ENCODE measurements at regions not wholly inside any gene's neighbourhood (a gene's known extent, or its start where the extent isn't known, plus 50 kb on each side); places are given as distances from the start of the nearest gene placed in this dataset.

DNA sequence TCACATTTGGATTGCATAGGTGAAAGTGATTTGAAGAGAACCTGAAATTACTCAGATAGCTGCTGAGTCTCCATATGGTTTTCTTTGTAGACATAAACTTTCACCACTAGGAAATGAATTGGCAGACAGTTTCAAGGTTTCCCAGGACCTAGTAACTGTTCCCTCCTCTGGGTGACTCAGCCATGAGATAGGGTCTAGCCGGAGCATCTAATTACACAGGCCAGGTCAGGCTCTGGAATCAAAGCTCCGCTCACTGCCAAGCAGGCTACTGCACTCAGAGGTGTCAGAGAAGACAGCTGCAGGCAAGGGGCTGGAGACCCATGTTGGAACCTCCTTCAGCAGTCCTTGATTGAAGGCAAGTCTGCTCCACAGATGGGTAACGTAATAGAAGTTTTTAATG, 429.2 kb downstream of the TNS1 start:
- DNase-seq = no peak

DNA sequence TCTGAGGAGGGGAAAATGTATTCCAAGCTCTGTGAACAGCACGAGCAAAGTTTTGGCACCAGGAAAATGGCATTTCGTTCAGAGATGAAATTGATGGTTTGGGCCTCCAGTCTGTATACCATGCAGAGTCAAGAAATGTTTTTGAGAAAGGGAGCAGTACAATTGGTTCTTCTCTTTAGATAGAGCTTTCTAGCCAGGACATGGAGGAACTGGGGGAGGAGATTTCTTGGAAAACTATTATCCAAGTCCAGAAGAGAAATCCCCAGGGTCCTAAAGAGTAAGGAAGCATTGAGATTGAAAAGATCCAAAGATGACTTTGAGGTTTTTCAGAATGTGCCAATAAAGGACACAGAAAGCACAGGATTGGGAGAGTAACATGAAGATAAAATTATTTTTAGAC, 432.4 kb downstream of the TNS1 start:
- no peak for DNase-seq

DNA sequence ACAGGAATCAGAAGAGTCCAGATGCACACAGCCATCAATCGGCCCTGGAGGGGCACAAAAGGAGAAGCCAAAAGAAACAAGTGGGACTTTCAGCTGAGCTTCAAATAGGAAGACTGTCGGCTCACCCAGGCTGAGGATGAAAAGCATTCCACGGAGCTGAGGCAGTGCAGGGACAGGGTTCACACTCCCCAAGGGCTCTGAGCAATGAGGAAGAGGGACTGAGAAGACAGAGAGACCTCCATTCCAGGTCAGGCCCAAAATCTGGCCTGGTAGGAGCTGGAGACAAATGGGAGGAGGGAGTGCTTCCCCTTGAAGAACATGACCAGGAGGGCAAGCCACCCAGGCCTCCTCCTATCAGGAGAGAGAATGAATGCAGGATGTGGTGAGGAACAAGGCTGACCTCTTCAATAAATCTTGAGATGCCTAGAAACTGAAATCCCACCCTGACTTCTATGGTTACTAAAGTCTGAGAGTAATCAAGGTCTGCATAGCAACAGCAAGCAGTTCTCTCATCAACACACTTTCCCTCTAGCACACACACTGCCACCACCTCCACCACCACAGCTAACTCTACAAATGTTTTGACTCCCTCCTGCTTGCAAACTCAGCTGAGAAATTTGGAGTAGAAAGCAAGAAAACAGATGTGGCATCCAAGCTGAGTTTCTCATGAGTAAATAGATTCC, 434.4 kb downstream of the TNS1 start:
- no peak for DNase-seq

DNA sequence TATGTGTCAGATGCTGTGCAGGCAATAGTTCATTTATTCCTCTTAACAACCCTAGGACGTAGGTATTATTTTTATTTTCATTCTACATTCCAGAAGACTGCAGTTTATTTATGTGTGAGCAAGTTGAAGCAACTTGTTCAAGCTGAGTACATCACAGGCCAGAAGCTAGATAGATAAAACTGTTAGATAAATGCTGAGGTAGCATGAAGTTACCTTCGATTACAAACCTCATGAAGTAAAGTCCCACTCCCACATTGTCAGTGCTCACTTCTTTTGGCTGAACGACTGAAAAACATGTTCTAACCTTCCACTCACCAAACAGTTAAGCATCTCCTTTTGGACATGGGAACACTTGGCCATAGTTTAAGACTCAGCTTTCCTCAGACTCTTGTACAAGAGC, 439.2 kb downstream of the TNS1 start:
- DNase-seq = no peak

DNA sequence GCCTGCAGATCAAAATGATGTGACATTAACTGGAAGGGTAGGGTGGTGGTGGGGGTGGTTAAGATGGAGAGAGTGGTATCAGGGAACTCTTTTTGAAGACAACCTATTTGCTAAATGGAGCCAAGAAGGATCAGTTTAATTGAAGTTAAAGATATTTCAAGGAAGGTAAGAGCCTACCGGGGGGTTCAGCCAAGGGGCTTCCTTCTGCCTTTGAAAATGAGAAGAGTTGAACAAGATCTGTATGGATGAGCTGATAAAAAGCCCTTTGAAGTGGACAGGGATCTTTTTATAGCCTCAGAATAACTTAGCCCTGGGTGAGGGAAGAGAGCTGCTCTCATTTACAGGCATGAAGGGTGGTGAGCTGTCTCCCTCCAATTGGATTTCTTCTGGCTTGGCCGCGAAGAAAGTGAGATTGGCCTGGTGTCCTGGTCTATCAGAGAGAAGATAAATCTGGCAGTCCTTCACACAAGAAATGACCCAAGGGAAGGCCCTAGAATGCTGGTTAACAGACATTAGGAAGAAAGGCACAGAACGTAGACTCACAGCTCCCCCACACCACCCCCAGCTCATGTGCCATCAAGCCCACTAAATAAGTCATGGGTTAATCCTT, 439.8 kb downstream of the TNS1 start:
- DNase-seq = no peak

DNA sequence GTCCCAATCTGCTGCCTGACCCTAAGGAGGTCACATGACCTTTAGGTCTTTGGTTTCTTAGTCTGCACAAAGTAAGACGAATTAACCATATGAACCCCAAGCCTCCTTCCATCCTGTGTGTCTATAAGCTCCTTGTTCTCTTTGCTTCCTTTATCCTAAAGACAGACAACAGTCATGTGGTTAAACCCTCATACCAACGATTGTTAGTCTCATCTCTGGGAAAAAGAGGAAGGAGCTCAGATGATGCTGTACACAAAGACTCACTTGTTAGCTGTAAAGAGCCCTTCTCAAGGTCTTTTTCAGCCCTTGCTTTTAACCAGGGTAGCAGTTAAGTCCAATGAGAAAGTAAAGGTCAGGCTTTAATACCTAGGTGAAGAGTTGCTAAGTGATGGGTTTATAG, 443.7 kb downstream of the TNS1 start:
- peak; percentile 27 to 33 (median 29) for DNase-seq

DNA sequence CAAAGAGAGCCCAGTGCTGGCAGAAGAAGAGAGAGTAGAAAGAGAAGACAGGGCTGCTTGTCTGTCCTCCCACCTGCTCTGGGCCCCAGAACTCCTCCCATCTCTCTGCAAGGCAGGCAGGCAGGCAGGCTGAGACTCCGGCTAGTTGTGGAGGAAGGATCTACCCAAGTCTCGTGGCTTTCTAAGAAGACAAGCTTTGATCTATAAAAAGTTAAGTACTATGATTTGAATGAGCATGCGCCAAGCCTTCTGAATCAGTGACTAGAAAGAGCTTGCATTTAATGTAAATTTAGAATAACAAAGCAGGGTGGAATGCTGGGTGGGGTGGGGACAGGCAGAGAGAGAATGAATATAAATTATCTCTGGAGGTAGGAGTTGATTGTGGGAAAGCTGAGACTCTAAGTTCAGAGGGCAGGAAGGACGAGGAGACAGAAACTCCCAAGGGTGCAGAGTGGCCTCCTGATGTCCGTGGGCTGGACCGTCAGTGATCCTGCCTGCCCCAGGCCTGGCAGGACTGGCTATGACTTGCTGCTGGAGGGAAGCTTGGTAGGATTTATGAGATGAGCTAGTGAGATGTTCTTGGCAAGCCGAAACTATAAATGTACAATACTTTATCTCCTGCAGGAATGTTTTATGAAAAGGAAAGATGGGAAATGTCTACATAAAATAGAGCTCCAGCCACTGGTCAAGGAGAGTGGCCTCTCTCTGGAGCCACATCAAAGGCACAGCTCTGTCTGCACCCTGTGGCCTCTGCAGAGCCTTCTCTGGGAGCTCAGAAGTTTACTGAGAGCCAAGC, 447.5 kb downstream of the TNS1 start:
- no peak for DNase-seq

DNA sequence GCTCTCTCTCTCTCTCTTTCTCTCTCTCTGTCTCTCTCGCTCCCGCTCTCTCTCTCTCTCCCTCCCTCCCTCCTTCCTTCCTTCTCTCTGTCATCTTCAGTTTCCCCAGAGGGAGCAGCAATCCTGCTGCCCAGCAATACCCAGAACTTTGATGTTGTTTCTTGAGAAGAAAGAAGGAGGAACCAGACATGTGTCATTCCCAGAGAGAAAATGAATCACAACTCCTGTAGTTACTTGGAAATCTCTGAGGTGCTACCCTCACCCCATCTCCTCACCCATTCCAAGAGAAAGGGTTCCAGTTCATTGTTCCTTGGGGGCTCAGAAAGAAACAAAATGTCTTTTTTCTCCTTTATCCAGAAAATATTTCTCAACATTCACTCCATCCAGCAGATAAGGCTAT, 449.1 kb downstream of the TNS1 start:
- DNase-seq = no peak

DNA sequence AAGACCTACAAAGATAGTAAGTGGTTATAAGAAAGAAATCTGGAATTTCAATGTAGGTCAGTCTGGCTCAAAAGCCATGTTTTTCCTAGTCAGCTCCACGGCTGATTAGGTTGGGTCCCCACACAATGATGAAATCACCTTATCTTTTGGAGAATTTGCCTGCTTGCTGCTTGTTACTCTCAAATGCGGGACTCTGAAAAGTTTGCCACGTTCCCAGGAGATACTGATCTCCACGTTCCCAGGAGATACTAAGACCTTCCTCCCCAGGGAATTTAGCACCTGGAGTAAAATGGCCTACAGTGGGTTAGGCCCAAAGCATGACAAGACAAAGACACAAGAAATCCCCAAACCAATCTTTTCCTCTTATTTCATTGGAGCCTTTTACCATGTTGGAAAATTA, 449.6 kb downstream of the TNS1 start:
- DNase-seq = no peak

DNA sequence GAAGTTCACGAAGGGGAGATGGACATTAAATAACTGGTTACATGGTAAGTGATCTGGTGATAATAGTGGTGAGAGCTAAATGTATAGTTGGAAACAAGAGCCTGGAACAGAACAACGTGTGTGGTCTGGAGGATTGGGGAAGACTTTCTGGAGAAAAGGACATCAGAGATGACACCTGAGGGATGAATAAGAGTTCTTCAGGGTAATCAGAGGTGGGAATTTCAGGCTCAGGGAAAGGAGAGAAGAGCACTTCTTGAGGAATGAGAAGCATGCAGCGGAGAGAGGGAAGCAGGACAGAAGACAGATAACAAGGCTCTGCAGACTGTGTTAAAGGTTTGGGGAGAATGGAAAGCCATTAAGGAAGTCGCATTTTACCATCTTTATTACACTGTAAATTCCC, 450.7 kb downstream of the TNS1 start:
- no peak for DNase-seq

DNA sequence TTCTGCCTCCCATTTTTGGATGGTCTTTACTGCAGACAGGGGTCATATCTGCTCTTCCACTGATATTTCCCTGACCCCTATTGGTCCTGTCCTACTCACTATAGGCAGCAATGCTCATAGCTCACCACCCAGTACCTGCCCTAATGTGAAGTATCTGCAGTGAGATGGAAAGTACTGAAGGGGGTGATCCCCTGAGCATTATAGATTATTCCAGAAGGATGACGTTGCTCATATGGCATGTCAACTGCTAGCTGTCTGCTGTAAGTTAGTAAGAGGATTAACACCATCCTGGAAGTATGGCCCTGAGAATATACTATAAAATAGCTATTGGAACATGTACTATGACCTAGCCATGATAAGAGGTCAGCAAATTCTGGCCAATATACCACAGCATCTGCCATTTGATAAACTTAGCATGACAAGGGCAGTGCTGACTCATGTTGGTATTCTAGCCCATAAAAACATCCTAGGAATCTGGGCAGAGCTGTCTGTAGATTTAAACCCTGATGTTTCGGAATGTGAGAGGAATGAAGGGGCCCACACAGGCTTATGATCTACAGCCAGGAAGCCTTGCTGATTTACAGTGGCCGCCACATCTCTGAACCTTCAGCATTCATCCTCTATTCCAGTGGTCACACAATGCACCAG, 451.4 kb downstream of the TNS1 start:
- DNase-seq = no peak

DNA sequence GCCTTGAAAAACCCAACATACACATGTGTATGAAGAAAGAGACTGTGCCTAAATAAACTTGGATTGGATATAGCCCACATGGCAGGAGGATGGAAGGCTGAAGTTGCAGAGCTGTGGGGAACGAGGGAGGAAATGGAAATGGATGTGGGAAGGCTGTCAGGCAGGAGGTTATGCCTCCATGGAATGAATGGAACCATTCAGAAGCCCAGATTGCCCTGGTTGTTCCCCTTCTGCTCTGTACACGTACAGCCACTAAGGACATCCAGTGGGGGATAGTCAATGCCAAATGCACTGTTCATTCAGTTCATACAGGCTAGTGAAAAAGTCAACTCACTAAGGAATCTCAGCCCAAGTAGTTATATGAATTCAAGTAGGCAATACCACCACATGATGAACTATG, 463.7 kb downstream of the TNS1 start:
- DNase-seq = no peak

DNA sequence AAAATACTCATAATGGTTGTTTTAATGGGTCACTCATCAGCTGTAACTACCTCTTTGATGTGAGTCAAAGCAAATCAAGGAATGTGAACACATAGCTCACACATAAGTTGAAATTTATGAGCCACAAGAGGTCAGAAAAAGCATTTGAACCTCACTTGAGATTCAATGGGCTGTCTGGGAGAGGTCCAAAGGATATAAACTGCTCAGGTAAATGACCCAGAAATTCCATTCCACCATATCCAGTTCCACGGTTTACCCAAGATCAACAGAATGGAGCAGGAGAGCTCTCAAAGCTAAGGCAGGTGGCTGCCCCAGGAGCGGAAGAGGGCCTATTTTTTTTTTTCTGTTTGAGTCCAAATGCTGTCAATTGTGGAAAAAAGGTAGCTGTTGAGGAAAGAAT, 464.1 kb downstream of the TNS1 start:
- no peak for DNase-seq

DNA sequence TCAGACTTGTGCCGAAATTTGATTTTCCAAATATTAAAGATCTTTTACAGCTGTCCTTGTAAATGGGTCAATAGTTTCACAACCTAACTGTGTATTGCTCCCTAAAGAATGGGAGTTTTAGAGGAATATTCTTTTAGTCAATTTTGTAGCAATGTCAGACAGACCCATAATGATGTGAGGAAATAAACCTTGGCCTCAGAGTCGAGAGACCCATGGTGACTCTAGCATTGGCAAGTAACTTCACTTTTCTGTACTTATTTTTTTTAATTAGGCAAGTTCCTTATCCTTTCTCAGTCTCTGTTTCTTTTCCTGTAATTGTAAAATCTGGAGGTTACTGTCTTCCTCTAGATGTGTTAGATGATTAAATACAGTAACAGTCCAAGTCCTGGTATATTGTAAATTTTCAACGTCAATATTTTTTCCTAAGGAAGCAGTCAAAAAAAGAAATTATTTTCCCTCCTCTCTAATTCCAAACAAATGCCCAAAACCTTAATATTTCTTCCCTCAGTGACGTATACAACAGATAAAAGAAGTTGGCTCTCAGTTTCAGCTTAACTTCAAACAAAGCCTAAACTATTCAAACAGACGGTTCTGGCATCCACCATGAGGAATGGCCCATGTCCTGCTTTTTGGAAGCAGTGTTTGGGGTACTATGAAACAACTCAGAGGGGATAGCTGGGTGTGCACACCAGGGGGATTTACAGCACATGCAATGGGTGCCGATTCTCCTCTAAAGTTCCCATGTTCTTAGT, 466.7 kb downstream of the TNS1 start:
- no peak for DNase-seq

DNA sequence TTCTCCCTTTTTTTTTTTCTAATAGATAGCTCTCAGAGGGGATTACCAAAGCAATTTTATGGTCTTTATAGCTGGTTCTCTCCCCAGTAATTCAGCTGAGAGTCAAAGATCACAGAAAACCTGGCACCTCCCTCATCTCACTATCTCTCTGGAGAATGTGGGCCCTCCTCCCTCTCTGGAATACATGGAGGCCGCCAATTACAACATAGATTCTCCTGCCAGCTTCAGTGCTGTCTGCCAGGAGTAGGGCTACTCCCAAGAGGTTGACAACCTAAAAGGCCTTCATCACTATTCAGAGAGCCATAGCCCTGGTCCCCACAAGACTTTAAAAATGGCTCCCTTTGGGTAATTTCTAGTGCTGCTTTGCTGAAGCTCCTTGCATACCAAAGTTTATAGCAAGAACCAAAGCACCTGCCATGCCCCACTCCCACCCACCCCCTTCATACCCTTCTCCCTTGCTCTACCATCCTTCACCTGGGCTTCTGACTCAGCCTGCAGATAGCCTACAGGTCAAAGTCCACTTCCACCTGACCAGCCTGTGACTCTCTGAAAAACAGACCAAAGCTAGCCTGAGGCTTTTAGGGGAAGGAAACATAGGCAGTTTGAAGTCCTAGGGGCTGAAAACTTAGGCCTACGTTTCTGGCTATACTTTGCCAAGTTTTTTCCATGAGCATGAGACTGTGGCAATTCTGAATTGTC, 472.3 kb downstream of the TNS1 start:
- DNase-seq = no peak

DNA sequence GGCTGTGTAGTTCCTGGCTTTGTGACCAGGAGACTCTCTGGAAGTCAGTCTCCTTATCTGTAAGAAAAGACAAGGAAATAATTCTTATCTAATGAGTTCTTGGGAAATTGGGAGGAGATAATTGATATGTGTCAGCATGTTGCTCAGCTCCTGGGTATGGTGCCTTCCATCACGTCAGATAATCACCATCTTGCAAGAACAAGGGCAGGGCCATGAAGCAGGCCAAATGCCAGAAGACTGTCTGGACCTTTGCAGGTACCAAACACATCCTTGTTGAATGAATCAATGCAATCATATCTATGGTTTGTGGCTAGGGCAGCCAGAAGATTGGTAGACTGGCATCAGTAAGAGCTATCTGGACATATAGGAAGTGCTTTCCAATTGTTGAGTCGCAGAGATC, 473.5 kb downstream of the TNS1 start:
- DNase-seq = no peak

DNA sequence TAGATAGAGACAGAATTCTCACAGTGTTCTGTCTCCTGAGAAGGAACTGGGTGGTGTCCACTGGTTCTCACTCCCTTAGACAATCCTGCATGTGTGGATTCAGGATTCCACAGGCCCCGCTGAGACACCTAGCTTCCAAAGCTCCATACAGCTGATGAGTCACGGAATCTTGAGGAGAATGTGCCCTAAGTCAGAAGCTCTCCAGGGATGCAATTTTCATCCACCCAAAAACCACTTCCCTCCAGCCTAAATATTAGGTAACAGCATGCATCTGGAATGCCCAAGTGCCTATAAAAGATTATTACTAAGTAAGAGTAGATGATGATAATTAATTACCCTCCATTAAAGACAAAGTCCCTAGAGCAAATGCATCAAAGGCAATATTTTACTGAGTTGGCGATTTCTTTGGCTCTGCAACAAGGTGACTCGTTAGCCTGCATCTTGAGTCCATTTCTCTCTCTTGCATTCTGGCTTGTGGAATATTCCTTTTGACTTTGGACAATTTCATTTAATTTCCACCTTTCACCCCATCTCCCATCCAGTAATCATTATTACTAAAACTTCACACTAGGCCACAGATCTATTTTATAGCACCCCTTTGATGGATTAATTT, 475.1 kb downstream of the TNS1 start:
- DNase-seq = no peak

DNA sequence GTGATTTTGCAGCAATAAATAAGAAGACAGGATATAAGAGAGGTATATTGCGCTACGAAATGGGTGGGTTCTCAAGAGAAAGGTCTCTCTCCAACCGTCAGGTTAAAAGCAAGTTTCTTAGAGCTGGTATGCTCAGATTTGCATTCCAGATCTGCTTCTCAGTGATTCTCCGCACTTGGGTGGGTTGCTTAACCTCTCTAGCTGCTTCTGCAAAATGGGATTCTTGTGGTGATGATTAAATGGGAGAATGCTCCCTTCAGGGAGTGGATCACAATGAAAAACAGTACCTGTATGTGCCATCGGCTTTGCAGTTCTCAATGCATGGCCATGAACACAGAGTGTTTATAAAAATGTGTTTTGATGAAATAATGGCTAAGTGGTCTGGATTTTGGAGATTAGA, 477.7 kb downstream of the TNS1 start:
- no peak for DNase-seq

DNA sequence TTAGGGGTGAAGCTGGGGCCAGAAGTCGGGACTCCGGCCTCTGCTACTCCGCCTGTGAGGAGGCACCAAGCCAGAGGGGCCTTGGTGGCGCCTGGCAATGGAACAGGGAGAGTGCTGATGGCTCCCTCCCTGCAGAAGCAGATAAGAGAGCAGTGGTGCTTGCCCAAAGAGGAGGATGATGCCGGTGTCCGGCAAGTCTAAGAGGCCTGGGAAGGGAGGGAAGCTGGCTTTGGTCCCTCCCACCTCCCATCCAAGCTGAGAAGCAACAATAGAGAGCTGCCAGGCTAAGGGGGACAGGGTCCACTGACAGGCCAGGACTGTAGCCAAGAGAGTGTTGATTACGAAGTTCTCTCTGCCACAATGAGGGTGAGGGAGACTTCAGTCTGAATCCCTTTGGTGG, 479.5 kb downstream of the TNS1 start:
- no peak for DNase-seq

DNA sequence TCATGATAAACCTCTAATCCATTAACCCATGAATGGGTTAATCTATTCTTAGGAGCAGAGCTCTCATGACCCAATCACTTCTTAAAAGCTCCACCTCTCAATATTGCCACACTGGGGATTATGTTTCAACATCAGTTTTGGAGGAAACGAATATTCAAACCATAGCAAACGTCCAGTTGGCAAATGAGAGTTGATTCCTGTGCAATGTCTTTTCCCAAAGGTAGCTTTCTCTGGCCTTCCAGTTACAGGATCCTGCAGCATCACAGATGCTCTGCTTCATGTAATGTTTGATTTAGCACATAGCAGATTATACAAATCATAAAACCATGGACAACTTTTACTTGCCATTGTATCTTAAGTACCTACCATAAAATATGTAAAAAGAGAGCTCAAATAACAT, 481.0 kb downstream of the TNS1 start:
- DNase-seq = peak in 2 of 3 donors; percentile 21 to 48

DNA sequence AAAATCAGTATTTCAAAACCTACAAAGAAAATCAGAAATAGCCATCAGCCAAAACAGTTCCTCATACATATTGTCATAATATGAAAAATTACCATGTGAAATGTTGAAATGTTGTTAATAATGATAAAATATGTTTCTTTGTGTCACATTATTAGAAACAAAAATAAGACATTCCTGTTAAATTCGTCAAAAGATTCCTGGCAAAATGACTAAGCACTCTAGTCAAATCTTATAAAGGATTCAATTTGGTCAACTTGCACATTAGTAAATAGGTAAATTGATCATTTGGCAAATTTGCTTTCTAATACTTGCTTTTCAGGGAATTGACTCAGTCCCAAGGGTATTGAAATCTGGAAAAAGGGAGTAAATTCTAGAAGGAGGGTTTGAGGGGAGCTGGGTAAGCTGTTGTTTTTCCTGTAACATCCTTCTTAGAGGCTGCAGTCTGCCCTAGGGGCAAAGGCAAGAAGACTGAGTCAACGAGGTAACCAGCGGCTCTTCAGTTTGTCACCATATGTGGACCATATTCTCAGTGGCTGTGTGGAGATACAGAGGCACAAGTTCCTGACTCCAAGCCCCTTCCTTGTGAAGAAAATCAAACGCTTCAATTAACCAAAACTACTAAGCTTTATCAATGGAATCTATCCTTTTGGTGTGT, 482.3 kb downstream of the TNS1 start:
- no peak for DNase-seq
